ENCODE measurements at regions not wholly inside any gene's neighbourhood (a gene's known extent, or its start where the extent isn't known, plus 50 kb on each side); places are given as distances from the start of the nearest gene placed in this dataset.

DNA sequence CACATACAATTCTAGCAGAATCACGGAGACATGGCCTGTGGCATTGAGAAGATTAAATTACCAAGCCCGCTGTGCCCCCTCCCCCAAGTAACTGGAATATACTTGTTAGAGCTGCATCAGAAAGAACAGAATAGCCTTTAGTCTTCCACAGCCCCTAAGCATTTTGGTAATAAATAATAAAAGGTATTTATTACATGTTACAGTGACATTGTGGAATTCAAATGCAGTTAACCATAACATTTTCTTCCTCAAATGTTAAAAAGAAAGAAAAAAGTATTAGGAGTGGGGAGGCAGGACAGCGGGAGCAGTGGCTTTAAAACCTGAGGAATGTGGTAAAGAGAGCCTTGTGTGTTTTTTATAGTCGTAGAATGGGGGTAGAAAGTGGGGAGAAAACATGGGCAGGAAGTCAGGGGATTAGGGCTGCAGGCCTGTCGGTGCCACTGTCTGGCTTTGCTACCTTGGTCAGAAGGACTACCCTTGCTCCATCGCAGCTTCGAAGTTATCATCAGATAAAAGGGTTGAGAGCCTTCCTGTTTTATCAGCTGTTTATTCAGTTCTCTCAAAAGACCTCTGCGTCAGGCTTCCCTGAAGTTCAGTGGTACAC, 255.9 kb downstream of the MSRB3 start:
- H3K4me3 ChIP-seq: no peak overlapping the region
- H3K9me3 ChIP-seq: peaks cover 0 to 3% (median 0%) of the 10 kb centered on the region in 4 donors
- H3K27me3 ChIP-seq: peaks cover 0 to 5% (median 0%) of the 10 kb centered on the region in 3 donors
- no peak for DNase-seq
- H3K27ac ChIP-seq: no peak overlapping the region
- peaks cover 0 to 17% (median 9%) of the 10 kb centered on the region in 4 donors for H3K4me1 ChIP-seq
- WGBS, 2 donors: 84 to 85% methylated on average over 8 of the region's 8 CpGs
- intact Hi-C loops (cut with DNase I): loop anchor here (10.0 kb wide), 2 partner anchors 230 to 370 kb away; partner anchors contain the start of gene LEMD3
- no peak for TF ChIP-seq POLR2A (IDR thresholded peaks at IDR 0.05)
- no peak for TF ChIP-seq POLR2AphosphoS5 (IDR thresholded peaks at IDR 0.05)
- TF ChIP-seq CTCF (IDR thresholded peaks at IDR 0.05): no peak
- TF ChIP-seq EP300 (IDR thresholded peaks at IDR 0.05): no peak
- H3K36me3 ChIP-seq: no peaks in the 10 kb centered on the region

DNA sequence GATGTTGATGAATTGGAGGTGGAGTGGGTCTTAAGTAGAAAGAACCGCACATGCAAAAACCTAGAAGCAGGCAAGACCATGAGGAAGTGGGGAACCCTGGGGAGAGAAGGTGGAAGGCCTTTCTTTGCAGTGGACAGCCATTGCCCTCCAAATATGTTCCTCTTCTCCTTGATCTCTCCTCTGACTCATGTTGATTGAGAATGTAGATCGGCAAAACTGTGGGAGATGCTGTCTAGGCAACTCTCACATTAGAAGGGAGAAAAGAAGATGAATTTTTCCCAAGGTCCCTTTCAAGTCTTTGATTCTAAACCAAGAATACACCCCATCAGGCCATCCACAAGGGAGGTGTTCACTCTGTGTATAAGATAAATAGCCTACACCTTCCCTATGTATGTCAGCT, 257.5 kb downstream of the MSRB3 start:
- intact Hi-C loops (cut with DNase I): loop anchor here (10.0 kb wide), 2 partner anchors 231 to 371 kb away; partner anchors contain the start of gene LEMD3
- WGBS, 2 donors: 95 to 98% methylated on average over 2 of the region's 2 CpGs
- no peak for DNase-seq
- peaks cover 0 to 17% (median 9%) of the 10 kb centered on the region in 4 donors for H3K4me1 ChIP-seq
- H3K27ac ChIP-seq: peak overlapping the region in 2 of 4 donors; percentile 65 to 68
- no peaks in the 10 kb centered on the region for H3K36me3 ChIP-seq
- peaks cover 0 to 14% (median 3%) of the 10 kb centered on the region in 4 donors for H3K9me3 ChIP-seq
- H3K27me3 ChIP-seq: no peaks in the 10 kb centered on the region
- H3K4me3 ChIP-seq: no peak overlapping the region
- TF ChIP-seq POLR2AphosphoS5 (IDR thresholded peaks at IDR 0.05): no peak
- no peak for TF ChIP-seq EP300 (IDR thresholded peaks at IDR 0.05)
- no peak for TF ChIP-seq CTCF (IDR thresholded peaks at IDR 0.05)
- no peak for TF ChIP-seq POLR2A (IDR thresholded peaks at IDR 0.05)

DNA sequence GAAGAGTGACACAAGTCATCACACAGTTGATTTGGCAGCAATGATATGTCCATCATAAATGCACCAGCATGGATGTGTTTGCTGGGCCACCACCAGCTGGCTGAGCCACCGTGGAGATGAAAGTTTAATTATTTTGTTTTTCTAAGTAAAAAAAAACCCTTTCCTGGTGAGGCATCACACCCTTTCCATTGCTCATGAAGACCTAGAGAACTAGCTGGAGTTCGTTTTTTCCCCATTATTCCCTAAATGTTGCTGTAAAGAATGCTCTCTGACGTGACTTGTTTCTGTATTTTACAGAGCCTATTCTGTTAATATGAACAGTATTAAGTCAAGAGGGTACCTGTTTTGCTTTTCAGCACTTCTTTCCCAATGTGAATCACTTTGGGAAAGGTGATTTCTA, 257.9 kb downstream of the MSRB3 start:
- no peak for DNase-seq
- Histone ChIP-seq H3K9me3 (peaks cover 0 to 17% (median 4%) of the 10 kb centered on the region in 4 donors), H3K4me1 (peaks cover 0 to 17% (median 9%) of the 10 kb centered on the region in 4 donors), H3K36me3 (no peaks in the 10 kb centered on the region), H3K27ac (peak overlapping the region in 3 of 4 donors; percentile 57 to 68 (median 65)), H3K4me3 (no peak overlapping the region), H3K27me3 (no peaks in the 10 kb centered on the region)
- TF ChIP-seq POLR2A (IDR thresholded peaks at IDR 0.05) (no peak), POLR2AphosphoS5 (IDR thresholded peaks at IDR 0.05) (no peak), CTCF (IDR thresholded peaks at IDR 0.05) (no peak), EP300 (IDR thresholded peaks at IDR 0.05) (no peak)
- 62 to 72% methylated on average over 3 of the region's 3 CpGs for whole genome bisulfite sequencing, 2 donors
- intact Hi-C loops (cut with DNase I): loop anchor here (10.0 kb wide), 2 partner anchors 232 to 372 kb away; partner anchors contain the start of gene LEMD3

DNA sequence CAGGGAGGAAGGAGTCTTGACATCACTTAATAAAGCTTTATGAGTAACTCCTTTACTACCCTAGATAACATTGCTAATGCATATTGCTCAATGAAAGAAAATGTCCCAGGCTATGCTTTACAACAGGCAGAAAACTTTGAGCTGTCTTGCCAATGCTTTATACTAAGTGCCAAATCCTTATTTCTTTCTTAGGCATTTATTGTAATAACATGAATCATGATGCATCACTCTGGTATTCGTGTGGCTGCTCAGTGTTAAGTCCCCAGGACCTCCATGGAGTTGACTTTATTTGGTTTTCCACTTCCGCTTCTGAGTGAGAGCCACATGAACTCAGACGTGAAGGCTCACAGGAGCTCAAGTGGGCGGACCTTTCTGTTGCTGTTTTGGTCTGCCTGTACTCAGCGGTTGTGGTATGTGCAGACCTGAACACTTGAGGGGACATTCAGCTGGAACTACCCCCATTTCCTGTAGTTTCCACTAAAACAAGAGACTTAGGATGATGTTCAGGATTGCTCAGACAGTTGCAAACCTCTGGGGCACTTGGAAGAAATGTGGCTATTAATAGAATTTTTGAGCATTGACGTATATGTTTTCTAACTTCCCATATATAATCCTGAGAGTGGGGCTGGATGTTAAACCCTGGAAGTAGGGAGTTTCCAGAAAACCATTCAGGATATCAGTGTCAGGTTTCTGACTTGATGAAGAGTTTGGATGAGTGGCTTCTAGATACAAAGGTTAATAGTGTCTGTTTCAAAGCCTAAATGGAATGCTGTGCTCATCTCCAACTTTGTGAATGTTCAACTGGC, 258.6 kb downstream of the MSRB3 start:
- peaks cover 0 to 17% (median 4%) of the 10 kb centered on the region in 4 donors for H3K9me3 ChIP-seq
- peak; percentile 81 for DNase-seq
- 50 to 67% methylated on average over 6 of the region's 6 CpGs for WGBS, 2 donors
- H3K36me3 ChIP-seq: no peaks in the 10 kb centered on the region
- H3K4me3 ChIP-seq: no peak overlapping the region
- intact Hi-C loops (cut with DNase I): loop anchor here (10.0 kb wide), 2 partner anchors 232 to 372 kb away; partner anchors contain the start of gene LEMD3
- H3K4me1 ChIP-seq: peaks cover 0 to 17% (median 9%) of the 10 kb centered on the region in 4 donors
- TF ChIP-seq POLR2A (IDR thresholded peaks at IDR 0.05): no peak
- TF ChIP-seq EP300 (IDR thresholded peaks at IDR 0.05): peak; percentile 74 to 95 (median 88)
- peak; percentile 94 to 98 (median 96) for TF ChIP-seq POLR2AphosphoS5 (IDR thresholded peaks at IDR 0.05)
- no peak for TF ChIP-seq CTCF (IDR thresholded peaks at IDR 0.05)
- H3K27ac ChIP-seq: peak overlapping the region; percentile 9 to 68 (median 61)
- no peaks in the 10 kb centered on the region for H3K27me3 ChIP-seq

All from sigmoid colon (tissue), 6 donors.